ENCODE measurements at regions not wholly inside any gene's neighbourhood (a gene's known extent, or its start where the extent isn't known, plus 50 kb on each side); places are given as distances from the start of the nearest gene placed in this dataset.

DNA sequence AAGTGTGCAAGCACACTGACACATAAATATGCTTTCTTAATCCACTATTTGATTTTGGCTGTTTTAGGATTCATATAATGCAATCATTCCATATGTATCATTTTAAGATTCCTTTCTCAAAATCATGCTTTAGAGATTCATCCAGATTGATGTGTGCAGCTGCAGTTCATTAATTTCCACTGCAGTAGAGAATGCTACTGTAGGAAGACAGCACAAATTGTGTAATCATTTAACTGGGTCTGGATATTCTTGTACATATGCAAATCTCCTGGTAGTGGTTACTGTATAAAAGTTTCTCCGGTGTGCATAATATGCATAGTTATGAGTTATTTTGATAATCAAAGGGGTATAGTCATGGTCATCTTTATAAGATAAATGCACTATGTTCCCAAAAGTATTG lies 502.5 kb upstream of the ACVR2A start:
- H3K27me3 Mint-ChIP-seq (ENCODE audit: insufficient read depth, low read depth, poor library complexity), result no peaks in the 10 kb centered on the region
- TF ChIP-seq EZH2phosphoT487 (IDR thresholded peaks at IDR 0.05; ENCODE audit: unreplicated experiment) (no peak), NANOG (IDR thresholded peaks at IDR 0.05; ENCODE audit: borderline replicate concordance) (no peak), JUNB (IDR thresholded peaks at IDR 0.05; ENCODE audit: unreplicated experiment) (no peak), CREB1 (CRISPR knock-in tag; IDR thresholded peaks at IDR 0.05; ENCODE audit: low read depth) (no peak), STAT1 (IDR thresholded peaks at IDR 0.05; ENCODE audit: unreplicated experiment) (no peak), ZNF114 (CRISPR knock-in tag; IDR thresholded peaks at IDR 0.05) (no peak), ZNF331 (CRISPR knock-in tag; IDR thresholded peaks at IDR 0.05; ENCODE audit: low read depth) (no peak), POLR2AphosphoS5 (IDR thresholded peaks at IDR 0.05; ENCODE audit: low read depth) (no peak), EZH2 (IDR thresholded peaks at IDR 0.05; ENCODE audit: low read depth, unreplicated experiment) (no peak)
- TF ChIP-seq, protein P1, sequence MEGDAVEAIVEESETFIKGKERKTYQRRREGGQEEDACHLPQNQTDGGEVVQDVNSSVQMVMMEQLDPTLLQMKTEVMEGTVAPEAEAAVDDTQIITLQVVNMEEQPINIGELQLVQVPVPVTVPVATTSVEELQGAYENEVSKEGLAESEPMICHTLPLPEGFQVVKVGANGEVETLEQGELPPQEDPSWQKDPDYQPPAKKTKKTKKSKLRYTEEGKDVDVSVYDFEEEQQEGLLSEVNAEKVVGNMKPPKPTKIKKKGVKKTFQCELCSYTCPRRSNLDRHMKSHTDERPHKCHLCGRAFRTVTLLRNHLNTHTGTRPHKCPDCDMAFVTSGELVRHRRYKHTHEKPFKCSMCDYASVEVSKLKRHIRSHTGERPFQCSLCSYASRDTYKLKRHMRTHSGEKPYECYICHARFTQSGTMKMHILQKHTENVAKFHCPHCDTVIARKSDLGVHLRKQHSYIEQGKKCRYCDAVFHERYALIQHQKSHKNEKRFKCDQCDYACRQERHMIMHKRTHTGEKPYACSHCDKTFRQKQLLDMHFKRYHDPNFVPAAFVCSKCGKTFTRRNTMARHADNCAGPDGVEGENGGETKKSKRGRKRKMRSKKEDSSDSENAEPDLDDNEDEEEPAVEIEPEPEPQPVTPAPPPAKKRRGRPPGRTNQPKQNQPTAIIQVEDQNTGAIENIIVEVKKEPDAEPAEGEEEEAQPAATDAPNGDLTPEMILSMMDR (conservative IDR thresholded peaks at IDR 0.05; ENCODE audit: low read depth in 2 of 2), result no peak
- TF ChIP-seq, protein P2, sequence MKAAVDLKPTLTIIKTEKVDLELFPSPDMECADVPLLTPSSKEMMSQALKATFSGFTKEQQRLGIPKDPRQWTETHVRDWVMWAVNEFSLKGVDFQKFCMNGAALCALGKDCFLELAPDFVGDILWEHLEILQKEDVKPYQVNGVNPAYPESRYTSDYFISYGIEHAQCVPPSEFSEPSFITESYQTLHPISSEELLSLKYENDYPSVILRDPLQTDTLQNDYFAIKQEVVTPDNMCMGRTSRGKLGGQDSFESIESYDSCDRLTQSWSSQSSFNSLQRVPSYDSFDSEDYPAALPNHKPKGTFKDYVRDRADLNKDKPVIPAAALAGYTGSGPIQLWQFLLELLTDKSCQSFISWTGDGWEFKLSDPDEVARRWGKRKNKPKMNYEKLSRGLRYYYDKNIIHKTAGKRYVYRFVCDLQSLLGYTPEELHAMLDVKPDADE (IDR thresholded peaks at IDR 0.05), result no peak
- TF ChIP-seq, protein P3, sequence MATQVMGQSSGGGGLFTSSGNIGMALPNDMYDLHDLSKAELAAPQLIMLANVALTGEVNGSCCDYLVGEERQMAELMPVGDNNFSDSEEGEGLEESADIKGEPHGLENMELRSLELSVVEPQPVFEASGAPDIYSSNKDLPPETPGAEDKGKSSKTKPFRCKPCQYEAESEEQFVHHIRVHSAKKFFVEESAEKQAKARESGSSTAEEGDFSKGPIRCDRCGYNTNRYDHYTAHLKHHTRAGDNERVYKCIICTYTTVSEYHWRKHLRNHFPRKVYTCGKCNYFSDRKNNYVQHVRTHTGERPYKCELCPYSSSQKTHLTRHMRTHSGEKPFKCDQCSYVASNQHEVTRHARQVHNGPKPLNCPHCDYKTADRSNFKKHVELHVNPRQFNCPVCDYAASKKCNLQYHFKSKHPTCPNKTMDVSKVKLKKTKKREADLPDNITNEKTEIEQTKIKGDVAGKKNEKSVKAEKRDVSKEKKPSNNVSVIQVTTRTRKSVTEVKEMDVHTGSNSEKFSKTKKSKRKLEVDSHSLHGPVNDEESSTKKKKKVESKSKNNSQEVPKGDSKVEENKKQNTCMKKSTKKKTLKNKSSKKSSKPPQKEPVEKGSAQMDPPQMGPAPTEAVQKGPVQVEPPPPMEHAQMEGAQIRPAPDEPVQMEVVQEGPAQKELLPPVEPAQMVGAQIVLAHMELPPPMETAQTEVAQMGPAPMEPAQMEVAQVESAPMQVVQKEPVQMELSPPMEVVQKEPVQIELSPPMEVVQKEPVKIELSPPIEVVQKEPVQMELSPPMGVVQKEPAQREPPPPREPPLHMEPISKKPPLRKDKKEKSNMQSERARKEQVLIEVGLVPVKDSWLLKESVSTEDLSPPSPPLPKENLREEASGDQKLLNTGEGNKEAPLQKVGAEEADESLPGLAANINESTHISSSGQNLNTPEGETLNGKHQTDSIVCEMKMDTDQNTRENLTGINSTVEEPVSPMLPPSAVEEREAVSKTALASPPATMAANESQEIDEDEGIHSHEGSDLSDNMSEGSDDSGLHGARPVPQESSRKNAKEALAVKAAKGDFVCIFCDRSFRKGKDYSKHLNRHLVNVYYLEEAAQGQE (IDR thresholded peaks at IDR 0.05; ENCODE audit: unreplicated experiment), result no peak
- TF ChIP-seq, protein P4, sequence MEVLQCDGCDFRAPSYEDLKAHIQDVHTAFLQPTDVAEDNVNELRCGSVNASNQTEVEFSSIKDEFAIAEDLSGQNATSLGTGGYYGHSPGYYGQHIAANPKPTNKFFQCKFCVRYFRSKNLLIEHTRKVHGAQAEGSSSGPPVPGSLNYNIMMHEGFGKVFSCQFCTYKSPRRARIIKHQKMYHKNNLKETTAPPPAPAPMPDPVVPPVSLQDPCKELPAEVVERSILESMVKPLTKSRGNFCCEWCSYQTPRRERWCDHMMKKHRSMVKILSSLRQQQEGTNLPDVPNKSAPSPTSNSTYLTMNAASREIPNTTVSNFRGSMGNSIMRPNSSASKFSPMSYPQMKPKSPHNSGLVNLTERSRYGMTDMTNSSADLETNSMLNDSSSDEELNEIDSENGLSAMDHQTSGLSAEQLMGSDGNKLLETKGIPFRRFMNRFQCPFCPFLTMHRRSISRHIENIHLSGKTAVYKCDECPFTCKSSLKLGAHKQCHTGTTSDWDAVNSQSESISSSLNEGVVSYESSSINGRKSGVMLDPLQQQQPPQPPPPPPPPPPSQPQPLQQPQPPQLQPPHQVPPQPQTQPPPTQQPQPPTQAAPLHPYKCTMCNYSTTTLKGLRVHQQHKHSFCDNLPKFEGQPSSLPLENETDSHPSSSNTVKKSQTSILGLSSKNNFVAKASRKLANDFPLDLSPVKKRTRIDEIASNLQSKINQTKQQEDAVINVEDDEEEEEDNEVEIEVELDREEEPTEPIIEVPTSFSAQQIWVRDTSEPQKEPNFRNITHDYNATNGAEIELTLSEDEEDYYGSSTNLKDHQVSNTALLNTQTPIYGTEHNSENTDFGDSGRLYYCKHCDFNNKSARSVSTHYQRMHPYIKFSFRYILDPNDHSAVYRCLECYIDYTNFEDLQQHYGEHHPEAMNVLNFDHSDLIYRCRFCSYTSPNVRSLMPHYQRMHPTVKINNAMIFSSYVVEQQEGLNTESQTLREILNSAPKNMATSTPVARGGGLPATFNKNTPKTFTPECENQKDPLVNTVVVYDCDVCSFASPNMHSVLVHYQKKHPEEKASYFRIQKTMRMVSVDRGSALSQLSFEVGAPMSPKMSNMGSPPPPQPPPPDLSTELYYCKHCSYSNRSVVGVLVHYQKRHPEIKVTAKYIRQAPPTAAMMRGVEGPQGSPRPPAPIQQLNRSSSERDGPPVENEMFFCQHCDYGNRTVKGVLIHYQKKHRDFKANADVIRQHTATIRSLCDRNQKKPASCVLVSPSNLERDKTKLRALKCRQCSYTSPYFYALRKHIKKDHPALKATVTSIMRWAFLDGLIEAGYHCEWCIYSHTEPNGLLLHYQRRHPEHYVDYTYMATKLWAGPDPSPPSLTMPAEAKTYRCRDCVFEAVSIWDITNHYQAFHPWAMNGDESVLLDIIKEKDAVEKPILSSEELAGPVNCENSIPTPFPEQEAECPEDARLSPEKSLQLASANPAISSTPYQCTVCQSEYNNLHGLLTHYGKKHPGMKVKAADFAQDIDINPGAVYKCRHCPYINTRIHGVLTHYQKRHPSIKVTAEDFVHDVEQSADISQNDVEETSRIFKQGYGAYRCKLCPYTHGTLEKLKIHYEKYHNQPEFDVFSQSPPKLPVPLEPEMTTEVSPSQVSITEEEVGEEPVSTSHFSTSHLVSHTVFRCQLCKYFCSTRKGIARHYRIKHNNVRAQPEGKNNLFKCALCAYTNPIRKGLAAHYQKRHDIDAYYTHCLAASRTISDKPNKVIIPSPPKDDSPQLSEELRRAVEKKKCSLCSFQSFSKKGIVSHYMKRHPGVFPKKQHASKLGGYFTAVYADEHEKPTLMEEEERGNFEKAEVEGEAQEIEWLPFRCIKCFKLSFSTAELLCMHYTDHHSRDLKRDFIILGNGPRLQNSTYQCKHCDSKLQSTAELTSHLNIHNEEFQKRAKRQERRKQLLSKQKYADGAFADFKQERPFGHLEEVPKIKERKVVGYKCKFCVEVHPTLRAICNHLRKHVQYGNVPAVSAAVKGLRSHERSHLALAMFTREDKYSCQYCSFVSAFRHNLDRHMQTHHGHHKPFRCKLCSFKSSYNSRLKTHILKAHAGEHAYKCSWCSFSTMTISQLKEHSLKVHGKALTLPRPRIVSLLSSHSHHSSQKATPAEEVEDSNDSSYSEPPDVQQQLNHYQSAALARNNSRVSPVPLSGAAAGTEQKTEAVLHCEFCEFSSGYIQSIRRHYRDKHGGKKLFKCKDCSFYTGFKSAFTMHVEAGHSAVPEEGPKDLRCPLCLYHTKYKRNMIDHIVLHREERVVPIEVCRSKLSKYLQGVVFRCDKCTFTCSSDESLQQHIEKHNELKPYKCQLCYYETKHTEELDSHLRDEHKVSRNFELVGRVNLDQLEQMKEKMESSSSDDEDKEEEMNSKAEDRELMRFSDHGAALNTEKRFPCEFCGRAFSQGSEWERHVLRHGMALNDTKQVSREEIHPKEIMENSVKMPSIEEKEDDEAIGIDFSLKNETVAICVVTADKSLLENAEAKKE (CRISPR knock-in tag; IDR thresholded peaks at IDR 0.05), result no peak
- H3K27ac Mint-ChIP-seq, result no peak overlapping the region
- Histone ChIP-seq H3K4me1 (ENCODE audit: insufficient read depth) (no peaks in the 10 kb centered on the region), H3F3A (replicated peaks; ENCODE audit: low read depth) (no peaks in the 10 kb centered on the region), H3K4me2 (no peak overlapping the region), H3K4me3 (no peak overlapping the region), H2AFZ (no peak overlapping the region), H3K9me2 (ENCODE audit: insufficient read depth) (no peaks in the 10 kb centered on the region; the same call in 1 of the 2 replicates), H3K27me3 (ENCODE audit: insufficient read depth) (no peaks in the 10 kb centered on the region), H3K27ac (ENCODE audit: low read depth) (no peak overlapping the region), H4K20me1 (replicated peaks; ENCODE audit: insufficient read depth) (no peaks in the 10 kb centered on the region), H3K79me2 (replicated peaks; ENCODE audit: insufficient read depth) (no peaks in the 10 kb centered on the region), H3K36me3 (ENCODE audit: insufficient read depth) (no peaks in the 10 kb centered on the region)
- H3K4me1 Mint-ChIP-seq, result peaks cover 6% of the 10 kb centered on the region; the same call in 1 of the 3 replicates
- H3K36me3 Mint-ChIP-seq (ENCODE audit: low read depth), result peaks cover 17% of the 10 kb centered on the region; the same call in 2 of the 3 replicates
- H3K4me3 Mint-ChIP-seq, result no peak overlapping the region
- no peak for DNase-seq (ENCODE audit: low spot score)
- H3K9me3 Mint-ChIP-seq, result peaks cover 22% of the 10 kb centered on the region
- no peak for ATAC-seq

Measured in GM23338 (cell line).